Erythroblast (primary cell): ENCODE measurements at regions not wholly inside any gene's neighbourhood (a gene's known extent, or its start where the extent isn't known, plus 50 kb on each side); places are given as distances from the start of the nearest gene placed in this dataset.

Source experiments
- GATA1 ChIP-seq: IDR thresholded peaks from 2 replicates; pipeline ENCODE4 v1.6.1; 2011; ENCODE audit warnings: low read depth, mild to moderate bottlenecking, control low read depth, low read length, moderate library complexity
- POLR2A ChIP-seq: IDR thresholded peaks from 2 replicates; pipeline ENCODE4 v1.6.1; 2011; ENCODE audit warnings: mild to moderate bottlenecking, low read length

DNA sequence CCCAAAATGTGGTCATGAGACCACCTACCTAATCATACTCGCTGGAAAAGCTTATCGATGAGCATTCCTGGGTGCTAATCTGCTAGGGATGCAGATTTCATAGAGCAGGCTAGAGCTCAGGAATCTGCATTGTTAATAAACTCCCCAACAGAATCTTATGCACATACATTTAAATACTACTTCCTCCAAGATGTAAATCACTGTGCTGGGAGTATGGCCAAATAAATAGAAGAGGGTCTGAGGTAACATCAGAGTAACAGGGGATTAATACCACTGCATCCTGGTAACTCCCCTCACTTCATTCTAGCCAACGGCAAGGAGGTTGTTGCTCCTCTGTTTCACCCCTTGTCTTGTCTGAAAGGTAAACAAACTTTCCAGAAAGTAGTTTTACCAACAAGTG, 118.3 kb upstream of the SEMA6D start:
- TF ChIP-seq POLR2A: no peak
- TF ChIP-seq GATA1: no peak
